ENCODE measurements at regions not wholly inside any gene's neighbourhood (a gene's known extent, or its start where the extent isn't known, plus 50 kb on each side); places are given as distances from the start of the nearest gene placed in this dataset.

DNA sequence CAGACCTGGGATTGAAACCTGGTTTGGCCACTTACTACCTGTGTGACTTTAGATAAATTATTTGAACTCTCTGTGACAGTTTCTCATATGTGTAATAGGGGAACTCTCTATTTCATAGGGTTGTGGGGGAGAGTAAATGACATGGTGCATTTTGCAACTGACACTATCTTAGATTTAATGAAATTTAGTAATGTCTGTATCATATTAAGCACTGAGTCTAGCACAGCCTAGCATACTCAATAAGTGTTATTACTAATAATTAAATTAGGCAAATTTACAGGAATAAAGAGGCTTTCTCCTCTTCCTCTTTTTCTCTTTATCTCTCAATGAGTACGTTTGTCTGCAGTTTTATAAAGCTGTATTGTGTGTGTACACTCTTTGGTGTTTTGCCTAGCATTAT is 80.2 kb upstream of the MACF1 start:
- no peak for TF ChIP-seq CTCF (IDR thresholded peaks at IDR 0.05)
- TF ChIP-seq EZH2 (IDR thresholded peaks at IDR 0.05): no peak
- no peak for TF ChIP-seq EZH2phosphoT487 (IDR thresholded peaks at IDR 0.05)
